Kidney epithelial cell (primary cell): ENCODE measurements at regions not wholly inside any gene's neighbourhood (a gene's known extent, or its start where the extent isn't known, plus 50 kb on each side); places are given as distances from the start of the nearest gene placed in this dataset.
A peak's percentile ranks its signal among the peaks of the same experiment; 100 is the strongest.

Source experiments
- DNase-seq: peaks from one replicate; pipeline ENCODE4 v3.0.0-alpha.2; 2010; ENCODE audit warnings: low read depth
- H3K27me3 ChIP-seq: 2 replicates; pipeline ENCODE4 v1.6.0; 2011; ENCODE audit warnings: low read length; ENCODE audit not compliant: control insufficient read depth, insufficient read depth
- H3K36me3 ChIP-seq: 2 replicates; pipeline ENCODE4 v1.5.1; 2011; ENCODE audit warnings: low read length; ENCODE audit not compliant: control insufficient read depth, insufficient read depth
- H3K4me3 ChIP-seq: 2 replicates; pipeline ENCODE4 v1.5.1; 2011; ENCODE audit warnings: low read depth, mild to moderate bottlenecking, control low read depth, low read length
- TF ChIP-seq, protein P1 (sequence below): IDR thresholded peaks from 2 replicates; pipeline ENCODE4 v1.5.1; 2011; ENCODE audit warnings: mild to moderate bottlenecking, moderate library complexity, low read length, control low read depth, inconsistent platforms; ENCODE audit not compliant: insufficient read depth, poor library complexity, severe bottlenecking

DNA sequence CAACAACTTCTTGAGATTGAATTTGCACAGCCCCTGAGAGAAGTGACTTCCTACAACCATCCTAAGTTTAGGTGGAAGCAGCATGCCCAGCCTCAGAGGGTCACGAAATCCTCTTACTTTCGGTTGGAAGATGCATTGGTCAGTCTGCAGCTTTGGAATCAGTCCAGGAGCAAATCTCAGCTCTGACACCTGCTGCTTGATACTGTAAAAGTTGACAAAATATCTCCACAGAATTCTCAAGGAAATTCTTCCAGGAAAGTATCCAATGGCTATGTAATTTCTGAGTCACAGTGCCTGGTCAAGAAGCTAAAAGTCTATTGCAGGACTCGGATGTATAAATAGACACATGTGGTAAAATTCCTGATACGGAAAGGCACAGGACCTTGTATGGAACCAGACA, 414.5 kb upstream of the GYPC start:
- TF ChIP-seq, protein P1, sequence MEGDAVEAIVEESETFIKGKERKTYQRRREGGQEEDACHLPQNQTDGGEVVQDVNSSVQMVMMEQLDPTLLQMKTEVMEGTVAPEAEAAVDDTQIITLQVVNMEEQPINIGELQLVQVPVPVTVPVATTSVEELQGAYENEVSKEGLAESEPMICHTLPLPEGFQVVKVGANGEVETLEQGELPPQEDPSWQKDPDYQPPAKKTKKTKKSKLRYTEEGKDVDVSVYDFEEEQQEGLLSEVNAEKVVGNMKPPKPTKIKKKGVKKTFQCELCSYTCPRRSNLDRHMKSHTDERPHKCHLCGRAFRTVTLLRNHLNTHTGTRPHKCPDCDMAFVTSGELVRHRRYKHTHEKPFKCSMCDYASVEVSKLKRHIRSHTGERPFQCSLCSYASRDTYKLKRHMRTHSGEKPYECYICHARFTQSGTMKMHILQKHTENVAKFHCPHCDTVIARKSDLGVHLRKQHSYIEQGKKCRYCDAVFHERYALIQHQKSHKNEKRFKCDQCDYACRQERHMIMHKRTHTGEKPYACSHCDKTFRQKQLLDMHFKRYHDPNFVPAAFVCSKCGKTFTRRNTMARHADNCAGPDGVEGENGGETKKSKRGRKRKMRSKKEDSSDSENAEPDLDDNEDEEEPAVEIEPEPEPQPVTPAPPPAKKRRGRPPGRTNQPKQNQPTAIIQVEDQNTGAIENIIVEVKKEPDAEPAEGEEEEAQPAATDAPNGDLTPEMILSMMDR, result no peak
- Histone ChIP-seq H3K27me3 (no peaks in the 10 kb centered on the region), H3K36me3 (no peaks in the 10 kb centered on the region), H3K4me3 (no peak overlapping the region)
- DNase-seq, result no peak

DNA sequence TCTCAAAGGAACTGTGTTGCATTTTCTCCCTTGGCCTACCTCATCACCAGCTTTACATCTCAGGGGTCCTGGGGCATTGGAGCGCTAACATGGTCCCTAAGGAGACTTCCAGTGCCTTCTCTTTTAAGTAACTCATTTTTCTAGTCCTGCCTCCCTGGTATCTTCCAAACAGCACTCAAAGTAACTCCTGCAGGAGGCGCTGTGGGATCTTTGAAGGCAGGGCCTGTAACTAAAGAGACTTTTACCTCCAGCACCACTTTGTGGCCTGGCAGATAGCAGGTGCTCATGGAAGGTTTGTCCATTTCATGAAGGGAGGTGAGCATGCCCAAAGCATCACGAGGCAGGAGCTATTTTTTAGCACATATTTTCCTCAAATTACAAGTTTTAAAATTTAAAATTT, 411.0 kb upstream of the GYPC start:
- H3K4me3 ChIP-seq, result no peak overlapping the region
- no peaks in the 10 kb centered on the region for H3K27me3 ChIP-seq
- no peak for DNase-seq
- TF ChIP-seq, protein P1, result peak; percentile 47
- no peaks in the 10 kb centered on the region for H3K36me3 ChIP-seq

- H3K36me3 ChIP-seq, result no peaks in the 10 kb centered on the region
- no peaks in the 10 kb centered on the region for H3K27me3 ChIP-seq
- no peak for DNase-seq
- no peak overlapping the region for H3K4me3 ChIP-seq
- TF ChIP-seq, protein P1, result no peak
These were observed 402.3 kb upstream of the GYPC start for GRCh38 chr2:126253669-126254068.

DNA sequence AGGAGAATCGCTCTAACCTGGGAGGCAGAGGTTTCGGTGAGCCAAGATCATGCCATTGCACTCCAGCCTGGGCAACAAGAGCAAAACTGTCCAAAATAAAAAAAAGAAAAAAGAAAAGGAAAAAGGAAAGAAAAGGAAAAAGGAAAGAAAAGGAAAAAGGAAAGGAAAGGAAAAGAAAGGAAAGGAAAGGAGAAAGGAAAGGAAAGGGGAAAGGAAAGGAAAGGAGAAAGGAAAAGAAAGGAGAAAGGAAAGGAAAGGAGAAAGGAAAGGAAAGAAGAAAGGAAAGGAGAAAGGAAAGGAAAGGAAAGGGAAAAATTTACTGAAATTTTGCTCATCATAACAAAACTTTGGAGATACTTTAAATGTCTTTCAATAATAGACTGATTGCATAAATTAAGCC, 391.3 kb upstream of the GYPC start:
- TF ChIP-seq, protein P1, result no peak
- Histone ChIP-seq H3K36me3 (no peaks in the 10 kb centered on the region), H3K4me3 (no peak overlapping the region), H3K27me3 (no peaks in the 10 kb centered on the region)
- DNase-seq, result no peak

DNA sequence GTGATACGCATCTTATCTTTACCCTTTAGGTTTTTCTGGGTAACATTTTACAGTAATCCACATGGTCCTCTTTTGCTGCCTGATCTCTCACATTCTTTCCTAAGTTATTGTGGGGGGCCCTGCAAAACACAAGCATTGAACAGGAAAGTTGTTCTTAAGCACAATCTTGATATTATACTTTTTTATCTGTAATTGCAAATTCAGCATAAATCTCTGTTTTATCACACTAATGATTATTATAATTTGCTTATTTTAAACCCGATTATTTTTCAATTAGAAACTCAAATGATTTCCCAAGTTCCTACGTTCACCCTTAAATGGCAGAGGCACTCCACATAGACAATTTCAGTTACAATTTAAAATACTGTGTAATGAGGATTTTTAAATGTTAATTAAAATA, 386.0 kb upstream of the GYPC start:
- Histone ChIP-seq H3K27me3 (no peaks in the 10 kb centered on the region), H3K4me3 (no peak overlapping the region), H3K36me3 (no peaks in the 10 kb centered on the region)
- TF ChIP-seq, protein P1, result no peak
- no peak for DNase-seq

- TF ChIP-seq, protein P1, result no peak
- H3K27me3 ChIP-seq, result no peaks in the 10 kb centered on the region
- H3K36me3 ChIP-seq, result no peaks in the 10 kb centered on the region
- DNase-seq, result no peak
- no peak overlapping the region for H3K4me3 ChIP-seq
These were observed 385.4 kb upstream of the GYPC start for GRCh38 chr2:126270587-126270986.
